ENCODE measurements at regions not wholly inside any gene's neighbourhood (a gene's known extent, or its start where the extent isn't known, plus 50 kb on each side); places are given as distances from the start of the nearest gene placed in this dataset.

DNA sequence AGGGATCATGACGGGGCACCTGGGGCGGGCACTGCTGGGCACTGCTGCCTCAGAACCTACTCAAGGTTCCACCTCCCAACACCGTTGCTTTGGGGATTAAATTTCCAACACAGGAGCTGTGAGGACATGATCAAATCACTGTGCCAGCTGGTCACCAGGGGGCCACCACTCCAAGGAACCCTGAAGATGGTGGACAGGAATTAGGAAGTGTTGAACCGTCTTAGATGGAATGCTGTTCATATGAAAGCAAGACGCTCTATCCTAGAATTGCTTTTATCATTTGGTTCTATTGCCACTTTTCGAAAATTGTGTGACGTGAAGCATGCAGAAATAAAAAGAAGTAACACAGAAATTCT is 140.3 kb downstream of the DLL1 start:
- TF ChIP-seq, protein P1, sequence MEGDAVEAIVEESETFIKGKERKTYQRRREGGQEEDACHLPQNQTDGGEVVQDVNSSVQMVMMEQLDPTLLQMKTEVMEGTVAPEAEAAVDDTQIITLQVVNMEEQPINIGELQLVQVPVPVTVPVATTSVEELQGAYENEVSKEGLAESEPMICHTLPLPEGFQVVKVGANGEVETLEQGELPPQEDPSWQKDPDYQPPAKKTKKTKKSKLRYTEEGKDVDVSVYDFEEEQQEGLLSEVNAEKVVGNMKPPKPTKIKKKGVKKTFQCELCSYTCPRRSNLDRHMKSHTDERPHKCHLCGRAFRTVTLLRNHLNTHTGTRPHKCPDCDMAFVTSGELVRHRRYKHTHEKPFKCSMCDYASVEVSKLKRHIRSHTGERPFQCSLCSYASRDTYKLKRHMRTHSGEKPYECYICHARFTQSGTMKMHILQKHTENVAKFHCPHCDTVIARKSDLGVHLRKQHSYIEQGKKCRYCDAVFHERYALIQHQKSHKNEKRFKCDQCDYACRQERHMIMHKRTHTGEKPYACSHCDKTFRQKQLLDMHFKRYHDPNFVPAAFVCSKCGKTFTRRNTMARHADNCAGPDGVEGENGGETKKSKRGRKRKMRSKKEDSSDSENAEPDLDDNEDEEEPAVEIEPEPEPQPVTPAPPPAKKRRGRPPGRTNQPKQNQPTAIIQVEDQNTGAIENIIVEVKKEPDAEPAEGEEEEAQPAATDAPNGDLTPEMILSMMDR (IDR thresholded peaks at IDR 0.05), result no peak
- no peak for TF ChIP-seq POLR2A (IDR thresholded peaks at IDR 0.05)
